Stimulated activated CD4-positive, alpha-beta T cell treated with anti-CD3 and anti-CD28 coated beads, Interleukin-15, amount 100 ng/mL, for 48 hours (primary cell): ENCODE measurements at regions not wholly inside any gene's neighbourhood (a gene's known extent, or its start where the extent isn't known, plus 50 kb on each side); places are given as distances from the start of the nearest gene placed in this dataset.

Experiments used
- DNase-seq, 2 donors: peaks; one replicate each; pipeline ENCODE4 v3.0.0-alpha.2; 2020; ENCODE audit warnings: low read depth in 2 of 2

GRCh38 chr13:107475753-107476453 is 739.4 kb downstream of the LIG4 start:
- no peak for DNase-seq

GRCh38 chr13:107473253-107473652 is 742.1 kb downstream of the LIG4 start:
- no peak for DNase-seq

- no peak for DNase-seq
These were observed 748.8 kb downstream of the LIG4 start for GRCh38 chr13:107466326-107467099.

- DNase-seq, result no peak
These were observed 752.8 kb downstream of the LIG4 start for GRCh38 chr13:107462501-107462900.

GRCh38 chr13:107461751-107462150 is 753.6 kb downstream of the LIG4 start:
- DNase-seq, result no peak

- no peak for DNase-seq
These were observed 755.9 kb downstream of the LIG4 start for GRCh38 chr13:107459430-107459829.

- DNase-seq, result no peak
These were observed 757.1 kb downstream of the LIG4 start for GRCh38 chr13:107458269-107458668.

GRCh38 chr13:107457686-107458085 is 757.6 kb downstream of the LIG4 start:
- DNase-seq, result no peak

GRCh38 chr13:107456431-107456830 is 758.9 kb downstream of the LIG4 start:
- DNase-seq, result no peak

GRCh38 chr13:107452833-107453232 is 762.5 kb downstream of the LIG4 start:
- DNase-seq, result no peak

GRCh38 chr13:107450931-107451330 is 764.4 kb downstream of the LIG4 start:
- DNase-seq, result no peak

- no peak for DNase-seq
These were observed 764.9 kb downstream of the LIG4 start for GRCh38 chr13:107450431-107450830.

- no peak for DNase-seq
These were observed 767.7 kb downstream of the LIG4 start for GRCh38 chr13:107447591-107447990.

GRCh38 chr13:107441279-107441678 is 774.1 kb downstream of the LIG4 start:
- DNase-seq, result no peak

- DNase-seq, result no peak
These were observed 777.1 kb downstream of the LIG4 start for GRCh38 chr13:107438251-107438650.

GRCh38 chr13:107434347-107434746 is 781.0 kb downstream of the LIG4 start:
- no peak for DNase-seq

GRCh38 chr13:107427536-107427935 is 787.8 kb downstream of the LIG4 start:
- no peak for DNase-seq

GRCh38 chr13:107422421-107422820 is 792.9 kb downstream of the LIG4 start:
- no peak for DNase-seq

GRCh38 chr13:107421951-107422350 is 793.4 kb downstream of the LIG4 start:
- no peak for DNase-seq

GRCh38 chr13:107421028-107421427 is 794.3 kb downstream of the LIG4 start:
- DNase-seq, result no peak

GRCh38 chr13:107413005-107413404 is 802.3 kb downstream of the LIG4 start:
- no peak for DNase-seq

GRCh38 chr13:107407074-107407473 is 808.3 kb downstream of the LIG4 start:
- no peak for DNase-seq

GRCh38 chr13:107395927-107396662 is 819.2 kb downstream of the LIG4 start:
- no peak for DNase-seq
